GM12891 (cell line): ENCODE measurements at regions not wholly inside any gene's neighbourhood (a gene's known extent, or its start where the extent isn't known, plus 50 kb on each side); places are given as distances from the start of the nearest gene placed in this dataset.

ENCODE experiments used
- PAX5 ChIP-seq: IDR thresholded peaks from 2 replicates; pipeline ENCODE4 v1.6.1; 2011; ENCODE audit warnings: low read length, moderate library complexity, mild to moderate bottlenecking; ENCODE audit not compliant: insufficient read depth, severe bottlenecking
- POLR2A ChIP-seq: IDR thresholded peaks from 2 replicates; pipeline ENCODE4 v1.6.1; 2011; ENCODE audit warnings: low read depth, low read length, control low read depth
- POLR2AphosphoS5 ChIP-seq: IDR thresholded peaks from 2 replicates; pipeline ENCODE4 v1.6.1; 2011; ENCODE audit warnings: low read depth, low read length, control low read depth
- POU2F2 ChIP-seq: IDR thresholded peaks from 2 replicates; pipeline ENCODE4 v1.6.1; 2011; ENCODE audit warnings: low read depth, mild to moderate bottlenecking, control low read depth, low read length, moderate library complexity
- SPI1 ChIP-seq: IDR thresholded peaks from 2 replicates; pipeline ENCODE4 v1.6.1; 2011; ENCODE audit warnings: low read depth, low read length, control low read depth
- TAF1 ChIP-seq: IDR thresholded peaks from 2 replicates; pipeline ENCODE4 v1.6.1; 2011; ENCODE audit warnings: low read depth, low read length, control low read depth

- TF ChIP-seq POLR2AphosphoS5 (no peak), PAX5 (no peak), TAF1 (no peak), POLR2A (no peak), SPI1 (no peak), POU2F2 (no peak)
Observed at GRCh38 chr3:115415246-115415996, 207.9 kb upstream of the GAP43 start.
